ENCODE measurements at regions not wholly inside any gene's neighbourhood (a gene's known extent, or its start where the extent isn't known, plus 50 kb on each side); places are given as distances from the start of the nearest gene placed in this dataset.

DNA sequence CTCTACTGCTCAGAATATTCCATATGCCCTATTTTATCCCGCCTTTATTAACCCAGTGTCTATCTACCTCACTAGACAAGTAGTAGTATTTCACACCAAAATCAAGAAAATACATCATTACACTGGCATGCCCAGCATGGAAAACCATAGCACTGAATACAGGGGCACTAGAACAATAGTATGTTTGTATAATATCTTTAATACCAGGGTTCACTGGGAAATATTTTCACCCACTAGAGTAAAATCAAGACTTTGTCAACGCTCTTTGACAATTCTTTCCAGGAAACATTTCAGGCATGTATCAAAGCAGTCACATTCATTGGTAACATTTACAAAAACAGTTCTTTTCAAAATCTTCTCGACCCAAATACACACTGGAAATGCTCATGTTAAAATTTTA, 119.3 kb upstream of the BEND6 start:
- intact Hi-C loops (cut with micrococcal nuclease), result no loop called here
- POLR2A ChIA-PET, result no interaction called here

GRCh38 chr6:56833873-56834272, 121.0 kb upstream of the BEND6 start:
- Histone ChIP-seq H4K20me1 (ENCODE audit: insufficient read depth) (no peaks in the 10 kb centered on the region), H3K27me3 (ENCODE audit: insufficient read depth, low read length) (no peaks in the 10 kb centered on the region), H3K4me2 (ENCODE audit: low read length) (no peak overlapping the region), H3K9ac (ENCODE audit: low read length) (no peak overlapping the region), H3K4me3 (replicated peaks in 1 of 2; ENCODE audit: low read depth in 1 of 2, low read length in 2 of 2) (no peak overlapping the region), H3K9me3 (ENCODE audit: control insufficient read depth in 1 of 2, insufficient read depth in 1 of 2, low read depth in 1 of 2, low read length in 2 of 2) (no peaks in the 10 kb centered on the region), H3K36me3 (ENCODE audit: control insufficient read depth in 1 of 2, insufficient read depth in 2 of 2, low read length in 2 of 2) (no peaks in the 10 kb centered on the region), H2AFZ (ENCODE audit: low read depth, low read length, poor library complexity, severe bottlenecking) (no peak overlapping the region), H3K79me2 (ENCODE audit: insufficient read depth, low read length) (peaks cover 95% of the 10 kb centered on the region), H3K9me2 (ENCODE audit: insufficient read depth) (no peaks in the 10 kb centered on the region), H3K27ac (ENCODE audit: low read depth, low read length) (no peak overlapping the region), H3K4me1 (ENCODE audit: control insufficient read depth in 1 of 2, insufficient read depth in 2 of 2, low read length in 2 of 2) (peaks cover 1 to 10% of the 10 kb centered on the region in 2 experiments)
- no TSS peak for BruUV-seq (replicated peaks)
- ATAC-seq (no peak), DNase-seq (ENCODE audit: low read depth, low spot score) (no peak)
- ChIA-PET RAD21 (ENCODE audit: low non-redundant PET in 1 of 2, low total read pairs in 2 of 2, uncharacterized antibody in 2 of 2, unreplicated experiment in 2 of 2) (no interaction called here), POLR2A (no interaction called here), CTCF (no interaction called here)
- TF ChIP-seq JUND (IDR thresholded peaks at IDR 0.05), result no peak
- TF ChIP-seq CBX3 (IDR thresholded peaks at IDR 0.05; ENCODE audit: low read depth), result no peak
- TF ChIP-seq SIN3A (IDR thresholded peaks at IDR 0.05; ENCODE audit: low read depth), result no peak
- intact Hi-C loops (cut with micrococcal nuclease), result no loop called here

More for the DNA sequence above, 119.3 kb upstream of the BEND6 start:
- BruUV-seq (replicated peaks), result no TSS peak
- no peaks in the 10 kb centered on the region for H3K27me3 ChIP-seq (ENCODE audit: insufficient read depth, low read length)
- no peak overlapping the region for H3K4me2 ChIP-seq (ENCODE audit: low read length)
- H3K79me2 ChIP-seq (ENCODE audit: insufficient read depth, low read length), result peaks cover 95% of the 10 kb centered on the region
- TF ChIP-seq CEBPB (IDR thresholded peaks at IDR 0.05; ENCODE audit: low read depth) (no peak), ELF1 (IDR thresholded peaks at IDR 0.05; ENCODE audit: borderline replicate concordance, low read depth) (no peak)
- RAD21 ChIA-PET (ENCODE audit: low non-redundant PET in 1 of 2, low total read pairs in 2 of 2, uncharacterized antibody in 2 of 2, unreplicated experiment in 2 of 2), result no interaction called here
- H3K4me1 ChIP-seq (ENCODE audit: control insufficient read depth in 1 of 2, insufficient read depth in 2 of 2, low read length in 2 of 2), result peaks cover 16 to 20% of the 10 kb centered on the region in 2 experiments
- no peaks in the 10 kb centered on the region for H3K36me3 ChIP-seq (ENCODE audit: control insufficient read depth in 1 of 2, insufficient read depth in 2 of 2, low read length in 2 of 2)
- ATAC-seq, result no peak
- H2AFZ ChIP-seq (ENCODE audit: low read depth, low read length, poor library complexity, severe bottlenecking), result no peak overlapping the region
- no peaks in the 10 kb centered on the region for H3K9me2 ChIP-seq (ENCODE audit: insufficient read depth)
- no peak overlapping the region for H3K9ac ChIP-seq (ENCODE audit: low read length)
- no peak overlapping the region for H3K4me3 ChIP-seq (replicated peaks in 1 of 2; ENCODE audit: low read depth in 1 of 2, low read length in 2 of 2)
- DNase-seq (ENCODE audit: low read depth, low spot score), result no peak
- H3K27ac ChIP-seq (ENCODE audit: low read depth, low read length), result no peak overlapping the region
- no peaks in the 10 kb centered on the region for H3K9me3 ChIP-seq (ENCODE audit: control insufficient read depth in 1 of 2, insufficient read depth in 1 of 2, low read depth in 1 of 2, low read length in 2 of 2)
- no peaks in the 10 kb centered on the region; the same call in 1 of the 2 replicates for H4K20me1 ChIP-seq (ENCODE audit: insufficient read depth)
- CTCF ChIA-PET, result no interaction called here
